CD4-positive, alpha-beta T cell treated with Interleukin-6 at 100 ng/mL for 8 hours (primary cell): ENCODE measurements at regions not wholly inside any gene's neighbourhood (a gene's known extent, or its start where the extent isn't known, plus 50 kb on each side); places are given as distances from the start of the nearest gene placed in this dataset.
"Not testable (repeated sequence)": the region's sequence is repeated elsewhere in the genome, so short reads cannot be mapped to it uniquely, and the experiment has no call there.

ENCODE experiments used
- DNase-seq: peaks from one replicate; pipeline ENCODE4 v3.0.0-alpha.2; 2020; ENCODE audit warnings: mixed read lengths, low spot score

GRCh38 chr2:216943109-216943508 is 83.2 kb upstream of the TNP1 start:
- DNase-seq = no peak

DNA sequence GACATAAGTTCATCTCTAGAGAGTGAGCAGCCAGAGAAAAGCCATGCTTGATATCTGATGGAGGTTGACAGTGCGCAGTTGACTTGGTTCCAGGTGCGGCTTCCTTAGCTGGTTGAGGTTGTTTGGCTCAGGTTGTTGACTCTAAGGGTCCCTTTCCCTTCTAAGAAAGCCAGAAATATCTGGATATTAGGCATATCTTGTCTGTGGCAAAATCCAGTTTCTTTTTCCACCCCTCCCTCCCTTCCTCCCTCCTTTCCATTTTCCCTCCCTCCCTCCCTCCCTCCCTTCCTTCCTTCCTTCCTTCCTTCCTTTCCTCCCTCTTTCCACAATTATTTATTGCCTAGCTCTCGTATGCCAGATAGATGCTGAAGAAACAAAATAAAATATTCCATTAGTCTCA is 82.6 kb upstream of the TNP1 start:
- no peak for DNase-seq

- no peak for DNase-seq
Measured at GRCh38 chr2:216942016-216942415, 82.2 kb upstream of the TNP1 start.

DNA sequence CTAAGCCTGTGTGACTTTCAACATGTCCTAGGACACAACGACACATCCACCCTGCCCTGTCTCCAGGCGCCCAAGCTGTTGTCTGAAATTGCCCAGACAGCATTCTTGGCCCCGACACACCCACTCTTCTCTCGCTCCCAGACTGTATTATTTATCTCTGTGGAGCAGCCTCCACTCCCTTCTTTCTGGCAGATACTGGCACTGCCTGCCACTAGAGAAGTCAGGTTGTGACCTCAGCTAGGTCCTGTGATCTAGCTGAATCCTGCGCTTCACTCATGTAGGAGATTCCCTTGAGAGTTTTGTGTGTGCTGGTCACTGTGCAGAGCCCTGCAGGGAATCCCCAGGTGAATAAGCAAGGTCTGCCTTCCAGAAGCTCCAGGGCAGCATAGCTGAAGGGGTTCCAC is 77.1 kb upstream of the TNP1 start:
- DNase-seq = no peak

GRCh38 chr2:216934623-216935022 is 74.8 kb upstream of the TNP1 start:
- no peak for DNase-seq

DNA sequence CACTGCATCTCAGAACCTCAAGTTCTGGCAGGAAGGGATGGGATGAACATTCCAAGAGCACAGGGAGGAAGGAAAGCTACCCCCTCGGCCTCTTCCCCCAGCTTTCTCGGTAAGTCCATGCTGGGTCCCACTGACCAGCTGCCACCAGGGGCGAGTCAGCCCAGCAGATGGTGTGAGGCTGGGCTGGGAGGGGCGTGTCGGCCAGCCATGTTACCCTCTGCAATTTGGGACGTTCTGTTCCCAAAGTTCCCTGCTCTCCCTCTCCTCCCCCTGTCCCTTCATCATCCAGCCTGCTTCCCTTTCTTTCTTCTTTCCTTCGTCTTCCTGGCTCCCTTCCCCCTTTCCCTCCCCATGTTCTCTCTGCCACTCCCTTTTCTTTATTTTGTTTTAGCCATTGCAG is 74.3 kb upstream of the TNP1 start:
- no peak for DNase-seq

DNA sequence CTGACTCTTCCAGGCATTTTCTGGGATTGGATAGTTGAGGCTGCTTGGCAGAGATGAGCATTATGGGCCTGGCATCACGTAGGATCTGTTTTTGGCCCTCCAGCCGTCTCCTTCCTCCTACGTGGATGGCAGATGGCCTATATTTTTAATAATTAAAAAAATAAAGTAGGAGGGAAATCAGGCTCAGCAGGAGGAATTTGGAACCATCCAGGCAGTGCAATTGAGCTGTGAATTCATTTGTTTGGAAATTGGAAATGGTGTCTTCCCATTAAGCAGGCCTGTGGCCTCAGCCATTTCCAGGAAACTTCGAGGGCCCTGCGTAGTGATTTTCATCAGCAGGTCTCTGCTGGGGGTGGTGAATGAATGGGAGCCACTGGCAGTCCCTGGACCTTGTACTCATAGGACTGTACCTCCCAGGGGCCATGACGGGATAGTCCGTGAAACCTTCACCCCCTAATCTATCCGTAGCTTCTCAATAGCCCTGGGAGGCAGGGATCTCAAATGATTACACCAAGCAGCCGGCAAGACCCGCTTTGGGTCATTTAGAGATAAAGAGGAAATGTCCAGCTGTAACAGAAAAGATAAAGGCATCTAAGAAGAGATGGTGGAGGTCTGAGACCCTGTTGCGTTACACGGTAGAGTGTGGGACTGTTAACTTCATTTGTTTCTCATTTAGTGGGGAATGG is 73.1 kb upstream of the TNP1 start:
- DNase-seq = no peak

GRCh38 chr2:216932113-216932862 is 72.4 kb upstream of the TNP1 start:
- DNase-seq = no peak

DNA sequence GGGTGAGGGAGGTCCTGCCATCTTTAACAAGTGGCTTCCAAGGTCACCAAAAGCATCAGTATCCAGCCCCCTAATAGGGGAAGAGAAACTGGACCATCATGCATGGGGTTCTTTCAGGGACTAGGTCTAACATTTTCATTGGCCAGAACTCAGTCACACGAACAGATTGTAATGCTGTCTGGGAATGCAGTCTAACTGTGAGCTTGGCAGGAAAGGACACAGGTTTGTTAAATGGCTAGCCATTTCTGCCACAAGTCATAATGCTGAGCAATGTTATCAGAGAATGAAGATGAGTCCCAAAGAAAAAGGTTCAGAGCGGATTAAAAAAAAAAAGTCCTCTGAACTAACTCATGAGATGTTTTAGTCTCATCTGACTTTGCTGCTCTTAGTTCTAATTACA is 70.9 kb upstream of the TNP1 start:
- DNase-seq = no peak

- not testable (repeated sequence) for DNase-seq
Measured at GRCh38 chr2:216929338-216929737, 69.5 kb upstream of the TNP1 start.

DNA sequence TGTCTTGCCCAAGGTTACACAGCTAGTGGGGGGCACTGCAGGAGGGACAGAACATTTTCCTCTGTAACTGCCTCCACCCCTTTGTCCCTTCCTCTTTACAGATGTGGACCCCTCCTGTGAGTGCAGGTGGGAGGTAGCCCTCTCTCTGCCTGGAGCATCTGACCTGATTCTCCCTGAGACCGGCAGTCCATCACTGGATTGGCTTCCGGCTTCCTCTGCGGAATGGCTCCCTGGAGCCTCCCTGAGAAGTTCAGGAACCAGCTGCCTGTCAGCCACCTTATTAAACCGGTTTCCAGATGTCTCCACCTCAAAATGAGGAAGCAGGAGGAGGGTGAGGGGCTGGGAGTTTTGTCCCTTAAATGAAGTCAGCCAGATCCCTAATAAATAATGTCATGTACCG is 67.3 kb upstream of the TNP1 start:
- DNase-seq = no peak

DNA sequence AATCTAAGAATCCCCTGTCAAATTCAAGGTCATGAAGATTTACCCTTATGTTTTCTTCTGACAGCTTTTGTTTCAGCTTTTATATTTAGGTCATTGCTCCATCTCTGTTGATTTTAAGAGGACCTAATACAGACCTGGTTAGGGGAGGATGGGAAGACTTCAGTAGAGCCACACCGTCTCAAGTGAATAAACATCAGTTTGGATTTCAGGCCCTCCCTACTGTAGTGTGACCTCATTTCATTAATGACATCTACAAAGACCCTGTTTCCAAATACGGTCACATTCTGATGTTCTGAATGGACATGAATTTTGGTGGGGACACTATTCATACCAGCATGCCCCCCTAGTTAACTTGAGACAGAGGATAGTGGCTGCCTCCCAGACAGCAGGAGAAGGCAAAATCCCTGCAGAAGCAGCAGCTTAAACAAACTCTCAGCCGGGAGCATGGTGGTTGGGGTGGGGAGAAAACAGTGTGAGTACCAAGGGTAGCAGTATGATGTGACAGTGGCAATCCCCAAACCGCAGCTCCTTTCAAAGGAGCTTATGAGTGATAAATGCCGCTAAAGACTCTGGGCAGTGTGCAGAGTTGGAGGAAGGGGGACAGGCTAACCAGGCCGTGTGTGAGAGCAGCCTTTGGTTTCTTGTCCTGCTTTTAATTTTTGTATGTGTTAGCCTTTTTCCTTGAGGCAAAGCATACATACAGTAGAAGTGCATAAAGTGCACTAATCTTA is 65.9 kb upstream of the TNP1 start:
- no peak for DNase-seq

GRCh38 chr2:216925006-216925405 is 65.1 kb upstream of the TNP1 start:
- DNase-seq = no peak

DNA sequence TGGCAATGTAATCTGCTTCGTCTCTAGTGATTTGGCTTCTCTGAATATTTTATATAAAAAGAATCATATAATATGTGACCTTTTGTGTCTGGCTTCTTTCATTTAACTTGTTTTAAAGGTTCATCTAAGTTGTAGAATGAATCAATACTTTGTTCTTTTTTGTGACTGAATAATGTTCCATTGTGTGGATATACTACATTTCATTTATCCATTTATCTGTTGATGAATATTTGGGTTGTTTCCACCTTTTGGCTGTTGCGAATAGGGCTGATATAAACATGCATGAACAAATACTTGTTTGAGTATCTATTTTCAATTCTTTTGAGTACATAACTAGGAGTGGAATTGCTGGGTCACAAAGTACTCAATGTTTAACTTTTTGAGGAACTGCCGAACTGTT is 63.8 kb upstream of the TNP1 start:
- no peak for DNase-seq

GRCh38 chr2:216922175-216922780 is 62.4 kb upstream of the TNP1 start:
- no peak for DNase-seq

GRCh38 chr2:216920937-216921456 is 61.1 kb upstream of the TNP1 start:
- DNase-seq = no peak

- DNase-seq = no peak
Measured at GRCh38 chr2:216920143-216920876, 60.4 kb upstream of the TNP1 start.

- no peak for DNase-seq
Measured at GRCh38 chr2:216918088-216918680, 58.3 kb upstream of the TNP1 start.

DNA sequence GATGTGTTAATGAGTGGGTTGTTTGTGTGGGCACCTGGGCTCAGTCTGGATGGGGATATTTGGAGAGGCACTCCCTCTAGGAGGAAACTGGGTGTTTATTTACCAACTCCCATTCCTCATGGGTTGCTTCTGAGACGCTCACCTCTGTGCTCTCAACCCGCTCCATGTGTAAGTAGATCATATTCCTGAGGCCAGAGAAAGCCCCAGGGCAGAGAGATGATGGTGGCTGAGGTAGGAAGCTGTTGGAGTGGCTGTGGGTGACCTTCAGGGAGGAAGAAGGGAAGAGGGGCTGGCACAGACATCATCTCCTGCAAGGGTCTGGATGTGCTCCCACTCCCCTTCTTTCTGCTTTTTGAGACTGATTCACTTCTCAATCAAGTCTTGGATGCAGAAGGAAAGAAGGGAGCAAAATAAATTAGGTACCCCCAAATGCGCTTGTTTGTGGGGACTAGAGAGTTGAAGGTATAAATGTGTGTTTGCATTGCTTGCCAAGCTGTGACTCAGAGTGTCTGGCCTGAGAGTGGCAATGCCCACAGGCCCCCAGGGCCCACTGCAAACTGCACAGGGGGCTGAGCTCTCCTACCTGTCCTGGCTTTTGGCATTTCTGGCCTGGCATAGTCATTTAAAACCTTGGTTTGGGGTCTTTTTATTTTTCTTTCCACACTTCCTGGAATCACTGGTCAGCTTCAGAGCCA is 57.2 kb upstream of the TNP1 start:
- no peak for DNase-seq

DNA sequence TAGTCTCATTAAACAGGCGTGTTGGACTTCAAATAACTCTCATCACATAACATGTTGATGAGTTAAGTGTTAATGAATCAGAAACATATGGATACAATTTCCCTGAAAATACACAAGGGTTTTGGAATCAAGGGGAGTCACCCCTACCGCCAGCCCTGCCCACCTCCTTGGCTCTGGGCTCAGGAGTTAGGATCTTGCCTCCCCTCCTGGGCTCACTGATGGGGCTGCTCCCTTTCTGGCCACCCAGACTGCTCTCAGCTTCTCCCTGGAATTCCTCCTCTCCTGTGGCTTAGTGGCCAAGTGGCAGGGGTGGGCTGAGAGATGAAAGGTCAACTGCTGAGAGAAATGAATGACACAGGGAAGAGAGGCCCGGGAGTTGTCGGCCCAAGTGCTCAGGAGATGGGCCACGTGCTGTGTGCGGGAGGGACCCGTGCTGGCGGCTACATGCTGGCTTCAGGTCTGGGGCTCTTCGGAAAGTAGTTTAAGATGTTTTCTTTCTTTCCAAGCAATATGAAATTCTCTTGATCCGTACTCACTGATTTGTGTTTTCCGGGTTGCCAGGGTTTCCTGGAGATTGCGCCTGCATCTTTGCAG is 55.8 kb upstream of the TNP1 start:
- DNase-seq = no peak
